ENCODE measurements at regions not wholly inside any gene's neighbourhood (a gene's known extent, or its start where the extent isn't known, plus 50 kb on each side); places are given as distances from the start of the nearest gene placed in this dataset.

GRCh38 chr2:38474021-38474456 is 97.0 kb upstream of the ATL2 start:
- H3K36me3 Mint-ChIP-seq (ENCODE audit: low read depth), result no peaks in the 10 kb centered on the region
- H3K4me1 Mint-ChIP-seq (ENCODE audit: low read depth), result peaks cover 19% of the 10 kb centered on the region
- peaks cover 8% of the 10 kb centered on the region for H3K27me3 Mint-ChIP-seq (ENCODE audit: low read depth)
- H3K9me3 Mint-ChIP-seq, result no peaks in the 10 kb centered on the region
- peak; percentile 28 for DNase-seq (ENCODE audit: low spot score)
- peak overlapping the region; percentile 21 for H3K27ac Mint-ChIP-seq
- H3K4me3 Mint-ChIP-seq, result peak overlapping the region; percentile 10

- Mint-ChIP-seq H3K9me3 (no peaks in the 10 kb centered on the region), H3K4me3 (peak overlapping the region; percentile 10), H3K36me3 (ENCODE audit: low read depth) (no peaks in the 10 kb centered on the region), H3K27me3 (ENCODE audit: low read depth) (peaks cover 9% of the 10 kb centered on the region), H3K4me1 (ENCODE audit: low read depth) (peaks cover 19% of the 10 kb centered on the region), H3K27ac (no peak overlapping the region)
- DNase-seq (ENCODE audit: low spot score), result no peak
Measured at GRCh38 chr2:38473333-38474005, 96.4 kb upstream of the ATL2 start.

- peaks cover 16% of the 10 kb centered on the region for H3K4me1 Mint-ChIP-seq (ENCODE audit: low read depth)
- no peak overlapping the region for H3K27ac Mint-ChIP-seq
- DNase-seq (ENCODE audit: low spot score), result no peak
- H3K4me3 Mint-ChIP-seq, result no peak overlapping the region
- H3K9me3 Mint-ChIP-seq, result no peaks in the 10 kb centered on the region
- H3K27me3 Mint-ChIP-seq (ENCODE audit: low read depth), result peaks cover 10% of the 10 kb centered on the region
- no peaks in the 10 kb centered on the region for H3K36me3 Mint-ChIP-seq (ENCODE audit: low read depth)
Measured at GRCh38 chr2:38470115-38470514, 93.0 kb upstream of the ATL2 start.

GRCh38 chr2:38467768-38468455 is 90.8 kb upstream of the ATL2 start:
- Mint-ChIP-seq H3K4me1 (ENCODE audit: low read depth) (peaks cover 4% of the 10 kb centered on the region), H3K36me3 (ENCODE audit: low read depth) (no peaks in the 10 kb centered on the region), H3K27me3 (ENCODE audit: low read depth) (peaks cover 10% of the 10 kb centered on the region), H3K27ac (no peak overlapping the region), H3K9me3 (no peaks in the 10 kb centered on the region), H3K4me3 (no peak overlapping the region)
- no peak for DNase-seq (ENCODE audit: low spot score)

GRCh38 chr2:38466876-38467767 is 90.0 kb upstream of the ATL2 start:
- Mint-ChIP-seq H3K27me3 (ENCODE audit: low read depth) (peaks cover 10% of the 10 kb centered on the region), H3K36me3 (ENCODE audit: low read depth) (no peaks in the 10 kb centered on the region), H3K4me3 (no peak overlapping the region), H3K4me1 (ENCODE audit: low read depth) (peaks cover 4% of the 10 kb centered on the region), H3K9me3 (no peaks in the 10 kb centered on the region), H3K27ac (no peak overlapping the region)
- no peak for DNase-seq (ENCODE audit: low spot score)

- peaks cover 4% of the 10 kb centered on the region for H3K4me1 Mint-ChIP-seq (ENCODE audit: low read depth)
- no peak for DNase-seq (ENCODE audit: low spot score)
- no peaks in the 10 kb centered on the region for H3K9me3 Mint-ChIP-seq
- no peak overlapping the region for H3K27ac Mint-ChIP-seq
- H3K4me3 Mint-ChIP-seq, result no peak overlapping the region
- H3K36me3 Mint-ChIP-seq (ENCODE audit: low read depth), result no peaks in the 10 kb centered on the region
- peaks cover 10% of the 10 kb centered on the region for H3K27me3 Mint-ChIP-seq (ENCODE audit: low read depth)
Measured at GRCh38 chr2:38466409-38466808, 89.3 kb upstream of the ATL2 start.

- no peak for DNase-seq (ENCODE audit: low spot score)
- no peaks in the 10 kb centered on the region for H3K36me3 Mint-ChIP-seq (ENCODE audit: low read depth)
- peaks cover 10% of the 10 kb centered on the region for H3K27me3 Mint-ChIP-seq (ENCODE audit: low read depth)
- no peaks in the 10 kb centered on the region for H3K9me3 Mint-ChIP-seq
- H3K4me1 Mint-ChIP-seq (ENCODE audit: low read depth), result peaks cover 4% of the 10 kb centered on the region
- H3K27ac Mint-ChIP-seq, result no peak overlapping the region
- no peak overlapping the region for H3K4me3 Mint-ChIP-seq
Measured at GRCh38 chr2:38465789-38466127, 88.7 kb upstream of the ATL2 start.

- DNase-seq (ENCODE audit: low spot score), result no peak
- H3K9me3 Mint-ChIP-seq, result no peaks in the 10 kb centered on the region
- H3K27me3 Mint-ChIP-seq (ENCODE audit: low read depth), result peaks cover 13% of the 10 kb centered on the region
- H3K36me3 Mint-ChIP-seq (ENCODE audit: low read depth), result no peaks in the 10 kb centered on the region
- no peak overlapping the region for H3K27ac Mint-ChIP-seq
- peaks cover 4% of the 10 kb centered on the region for H3K4me1 Mint-ChIP-seq (ENCODE audit: low read depth)
- H3K4me3 Mint-ChIP-seq, result no peak overlapping the region
Measured at GRCh38 chr2:38464971-38465788, 88.1 kb upstream of the ATL2 start.

- Mint-ChIP-seq H3K4me3 (no peak overlapping the region), H3K4me1 (ENCODE audit: low read depth) (peaks cover 4% of the 10 kb centered on the region), H3K27me3 (ENCODE audit: low read depth) (peaks cover 9% of the 10 kb centered on the region), H3K9me3 (no peaks in the 10 kb centered on the region), H3K36me3 (ENCODE audit: low read depth) (no peaks in the 10 kb centered on the region), H3K27ac (no peak overlapping the region)
- DNase-seq (ENCODE audit: low spot score), result no peak
Measured at GRCh38 chr2:38463752-38464151, 86.7 kb upstream of the ATL2 start.

- H3K36me3 Mint-ChIP-seq (ENCODE audit: low read depth), result no peaks in the 10 kb centered on the region
- no peak overlapping the region for H3K27ac Mint-ChIP-seq
- DNase-seq (ENCODE audit: low spot score), result peak; percentile 81
- no peak overlapping the region for H3K4me3 Mint-ChIP-seq
- H3K9me3 Mint-ChIP-seq, result no peaks in the 10 kb centered on the region
- peaks cover 4% of the 10 kb centered on the region for H3K4me1 Mint-ChIP-seq (ENCODE audit: low read depth)
- H3K27me3 Mint-ChIP-seq (ENCODE audit: low read depth), result peaks cover 19% of the 10 kb centered on the region
Measured at GRCh38 chr2:38462121-38462661, 85.1 kb upstream of the ATL2 start.

- Mint-ChIP-seq H3K27ac (no peak overlapping the region), H3K4me1 (ENCODE audit: low read depth) (peaks cover 4% of the 10 kb centered on the region), H3K36me3 (ENCODE audit: low read depth) (no peaks in the 10 kb centered on the region), H3K4me3 (no peak overlapping the region), H3K27me3 (ENCODE audit: low read depth) (peaks cover 20% of the 10 kb centered on the region), H3K9me3 (no peaks in the 10 kb centered on the region)
- DNase-seq (ENCODE audit: low spot score), result no peak
Measured at GRCh38 chr2:38461470-38461869, 84.4 kb upstream of the ATL2 start.

GRCh38 chr2:38460313-38460712 is 83.2 kb upstream of the ATL2 start:
- peaks cover 26% of the 10 kb centered on the region for H3K27me3 Mint-ChIP-seq (ENCODE audit: low read depth)
- DNase-seq (ENCODE audit: low spot score), result no peak
- H3K4me3 Mint-ChIP-seq, result no peak overlapping the region
- H3K9me3 Mint-ChIP-seq, result no peaks in the 10 kb centered on the region
- no peak overlapping the region for H3K27ac Mint-ChIP-seq
- H3K36me3 Mint-ChIP-seq (ENCODE audit: low read depth), result no peaks in the 10 kb centered on the region
- H3K4me1 Mint-ChIP-seq (ENCODE audit: low read depth), result peaks cover 3% of the 10 kb centered on the region

- no peaks in the 10 kb centered on the region for H3K36me3 Mint-ChIP-seq (ENCODE audit: low read depth)
Measured at GRCh38 chr2:38454081-38454480, 77.0 kb upstream of the ATL2 start.

More at GRCh38 chr2:38454081-38454480, 77.0 kb upstream of the ATL2 start:
- Mint-ChIP-seq H3K27me3 (ENCODE audit: low read depth) (peaks cover 25% of the 10 kb centered on the region), H3K4me3 (no peak overlapping the region), H3K9me3 (no peaks in the 10 kb centered on the region), H3K4me1 (ENCODE audit: low read depth) (no peaks in the 10 kb centered on the region), H3K27ac (no peak overlapping the region)
- DNase-seq (ENCODE audit: low spot score), result no peak

All from T-helper 2 cell treated with Interferon-gamma antibody and Interleukin-4, amounts not matched to agents 5 μg/mL and 100 μg/mL, for 36 hours (primary cell).